K562 (cell line): ENCODE measurements at regions not wholly inside any gene's neighbourhood (a gene's known extent, or its start where the extent isn't known, plus 50 kb on each side); places are given as distances from the start of the nearest gene placed in this dataset.

Source experiments
- ATAC-seq: fragments of 200-7000 bp; cut with Tn5 transposase; 3 replicates; pipeline ENCODE4 v1.9.1; 2020; ENCODE audit warnings: moderate library complexity
- BruUV-seq: library from RNA; stranded (reverse); fragments of 400-500 nt; replicated peaks from 2 replicates; lab custom pipeline; 2021; lab: Mats Ljungman, UMichigan
- CTCF ChIA-PET: fragments of 300-600 bp; formaldehyde crosslinking; extraction: SDS; loops from one replicate; lab custom pipeline; 2021; ENCODE audit warnings: low intra/inter-chr PET ratio; lab: Yijun Ruan, JAX
- POLR2A ChIA-PET: fragments of 300-600, 350-650 bp; sonication (Branson Sonifier 250); formaldehyde crosslinking; extraction: SDS; loops from one replicate; lab custom pipeline; 2021; ENCODE audit warnings: antibody characterized with exemption, inconsistent platforms; lab: Yijun Ruan, JAX
- DNase-seq, 4 experiments: peaks; one replicate each; pipeline versions ENCODE4 v3.0.0 to v3.0.0-alpha.2; 2011 to 2018; ENCODE audit warnings: low spot score in 3 of 4, mixed read lengths in 3 of 4; ENCODE audit errors: extremely low read depth in 1 of 4
- FAIRE-seq: peaks from 2 replicates; lab custom pipeline; 2011; peaks lifted over from hg19 to GRCh38; lab: Jason Lieb, UNC
- H2AFZ ChIP-seq: 2 replicates; pipeline ENCODE4 v1.6.0; 2011; ENCODE audit warnings: low read depth, low read length, control low read depth, inconsistent platforms
- H3K27ac ChIP-seq: fragments of 200-600 bp; 3 replicates; pipeline ENCODE4 v1.8.0; 2011; ENCODE audit warnings: low read depth, mild to moderate bottlenecking, control low read depth, inconsistent platforms, low read length, moderate library complexity, mixed read lengths; ENCODE audit errors: extremely low read depth
- H3K27me3 ChIP-seq, 2 experiments: fragments of 300-600 bp in 1 of 2; 2 replicates in 1 of 2; 3 replicates in 1 of 2; pipeline versions ENCODE4 v1.6.0 to v1.8.0; 2011; ENCODE audit warnings: inconsistent platforms in 2 of 2, low read length in 2 of 2, mild to moderate bottlenecking in 1 of 2, mixed read lengths in 1 of 2, moderate library complexity in 1 of 2; ENCODE audit not compliant: control insufficient read depth in 2 of 2, insufficient read depth in 2 of 2
- H3K36me3 ChIP-seq: fragments of 300-600 bp; 3 replicates; pipeline ENCODE4 v1.8.0; 2011; ENCODE audit warnings: mild to moderate bottlenecking, low read length, inconsistent platforms; ENCODE audit not compliant: control insufficient read depth, insufficient read depth
- H3K4me1 ChIP-seq, 2 experiments: fragments of 200-600 bp in 1 of 2; replicated peaks in 1 of 2; 2 replicates in 1 of 2; 3 replicates in 1 of 2; pipeline versions ENCODE4 v1.5.1 to v1.8.0; 2011; ENCODE audit warnings: inconsistent platforms in 2 of 2, low read length in 2 of 2, mild to moderate bottlenecking in 1 of 2, mixed read lengths in 1 of 2, moderate library complexity in 1 of 2; ENCODE audit not compliant: control insufficient read depth in 2 of 2, insufficient read depth in 2 of 2
- H3K4me2 ChIP-seq: 2 replicates; pipeline ENCODE4 v1.6.1; 2011; ENCODE audit warnings: low read length, control low read depth, inconsistent platforms, mixed read lengths; ENCODE audit not compliant: insufficient read depth
- H3K4me3 ChIP-seq: fragments of 200-600 bp; sonication (generic), shearing (Covaris generic); 2 replicates; pipeline ENCODE4 v1.5.1; 2016; ENCODE audit warnings: control low read depth, inconsistent platforms
- H3K79me2 ChIP-seq: fragments of 200-600 bp; 3 replicates; pipeline ENCODE4 v1.8.0; 2011; ENCODE audit warnings: low read length, inconsistent platforms; ENCODE audit not compliant: control insufficient read depth, insufficient read depth
- H3K9ac ChIP-seq, 2 experiments: 2 replicates each; pipeline versions ENCODE4 v1.6.0 to v1.6.1; 2011; ENCODE audit warnings: low read depth in 2 of 2, low read length in 2 of 2, control low read depth in 1 of 2, inconsistent platforms in 1 of 2, mild to moderate bottlenecking in 1 of 2, mixed read lengths in 1 of 2; ENCODE audit not compliant: insufficient read depth in 1 of 2
- H3K9me1 ChIP-seq: one replicate; pipeline ENCODE4 v1.6.0; 2011; ENCODE audit warnings: inconsistent platforms, mild to moderate bottlenecking, low read length, moderate library complexity; ENCODE audit not compliant: control insufficient read depth, insufficient read depth
- H3K9me3 ChIP-seq: replicated peaks from 2 replicates; pipeline ENCODE4 v1.5.1; 2011; ENCODE audit warnings: low read depth, low read length, inconsistent platforms; ENCODE audit not compliant: control insufficient read depth, insufficient read depth
- H4K20me1 ChIP-seq: replicated peaks from 2 replicates; pipeline ENCODE4 v1.6.1; 2011; ENCODE audit warnings: low read length, inconsistent platforms, mixed read lengths; ENCODE audit not compliant: control insufficient read depth, insufficient read depth
- CHD2 ChIP-seq: IDR thresholded peaks from 2 replicates; pipeline ENCODE4 v1.6.1; 2011; ENCODE audit warnings: low read depth, low read length
- CHD4 ChIP-seq: fragments of 200-600 bp; sonication (generic); IDR thresholded peaks from 3 replicates; pipeline ENCODE4 v1.6.1; 2012; ENCODE audit warnings: low read depth, mild to moderate bottlenecking, mixed read lengths, low read length, inconsistent platforms; ENCODE audit not compliant: insufficient read depth, insufficient replicate concordance, poor library complexity, severe bottlenecking
- CREB1 ChIP-seq, 2 experiments: sonication (generic) in 1 of 2; formaldehyde crosslinking in 1 of 2; IDR thresholded peaks; 2 replicates each; pipeline versions ENCODE4 v1.6.1 to v1.8.0; 2012 to 2022; ENCODE audit warnings: inconsistent platforms in 1 of 2, mild to moderate bottlenecking in 1 of 2, missing genetic modification reagents in 1 of 2, moderate library complexity in 1 of 2
- EZH2 ChIP-seq: IDR thresholded peaks from 2 replicates; pipeline ENCODE4 v1.6.1; 2012; ENCODE audit warnings: low read depth, mild to moderate bottlenecking, inconsistent platforms, low read length, borderline replicate concordance
- LARP7 ChIP-seq: fragments of 450-650 bp; IDR thresholded peaks from 2 replicates; pipeline ENCODE4 v1.6.1; 2016
- TBL1XR1 ChIP-seq, 2 experiments: IDR thresholded peaks; 2 replicates each; pipeline ENCODE4 v1.6.1; 2012; ENCODE audit warnings: improper control_type of control experiment in 2 of 2, low read length in 2 of 2, mild to moderate bottlenecking in 1 of 2
- U2AF2 ChIP-seq: fragments of 200-400 bp; formaldehyde crosslinking; optimal IDR thresholded peaks from 2 replicates; pipeline ENCODE3; 2017; ENCODE audit warnings: low read depth, mild to moderate bottlenecking, low read length
- WGBS: fragments of 100-300 bp; shearing (Covaris generic); methylation state at CpG from one replicate; pipeline ENCODE4 v1.1.6; 2016; ENCODE audit warnings: low coverage, mixed read lengths; ENCODE audit not compliant: insufficient coverage; ENCODE audit errors: missing lambda C conversion rate; 5-methylcytosine and 5-hydroxymethylcytosine counted together
- in situ Hi-C: fragments of 300-500 bp; cut with MboI; formaldehyde crosslinking; loops from 4 replicates; pipeline ENCODE4 v1.15.0; 2018; ENCODE audit warnings: inconsistent platforms, mixed read lengths
- intact Hi-C: fragments of 100-400 bp; cut with micrococcal nuclease; formaldehyde crosslinking; loops from 2 replicates; pipeline ENCODE4 v1.14.2; 2022

DNA sequence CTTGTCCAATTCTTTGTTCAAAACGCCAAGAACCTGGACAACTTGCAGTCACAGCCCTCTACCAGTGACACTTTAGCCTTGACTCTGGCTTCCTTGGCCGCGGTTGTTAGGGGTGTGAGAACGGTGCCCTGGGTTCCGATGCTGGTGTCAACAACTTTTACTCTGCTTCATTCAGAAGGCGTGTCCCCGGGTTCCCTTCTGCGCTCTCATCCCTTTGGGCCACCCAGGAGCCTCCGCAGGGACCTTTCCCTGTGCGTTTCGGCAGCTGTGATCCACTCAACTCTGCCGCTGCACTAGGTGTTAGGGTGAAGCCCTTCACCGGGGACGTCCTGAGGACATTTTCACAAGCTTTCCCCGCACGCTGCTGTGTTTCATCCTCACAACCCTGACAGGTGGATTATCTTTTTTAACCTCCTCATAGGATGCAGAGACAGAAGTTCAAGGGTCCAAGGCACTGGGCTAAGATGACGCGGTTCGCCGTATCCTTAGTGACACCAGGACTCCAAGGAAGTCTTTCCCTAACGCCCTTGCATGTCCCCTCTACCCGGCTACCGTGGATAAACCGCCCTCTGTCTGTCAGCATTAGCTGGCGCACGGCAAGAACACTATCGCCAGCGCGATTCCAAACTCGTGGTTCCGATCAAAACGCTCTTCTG, 133.5 kb upstream of the SHH start:
- Histone ChIP-seq H3K9me1 (no peaks in the 10 kb centered on the region), H3K4me1 (no peaks in the 10 kb centered on the region), H3K27me3 (peaks cover 33 to 46% of the 10 kb centered on the region in 2 experiments), H3K27ac (no peak overlapping the region), H3K79me2 (no peaks in the 10 kb centered on the region), H3K9me3 (no peaks in the 10 kb centered on the region), H3K9ac (no peak overlapping the region), H2AFZ (no peak overlapping the region), H3K4me2 (no peak overlapping the region), H3K4me3 (no peak overlapping the region), H3K36me3 (no peaks in the 10 kb centered on the region), H4K20me1 (no peaks in the 10 kb centered on the region; the same call in 1 of the 2 replicates)
- intact Hi-C loops (no loop called here), in situ Hi-C loops (no loop called here)
- no peak for FAIRE-seq
- no TSS peak for BruUV-seq
- ChIA-PET POLR2A (no interaction called here), CTCF (no interaction called here)
- TF ChIP-seq TBL1XR1 (IDR thresholded peaks at IDR 0.05; ENCODE audit: low read length in 2 of 2): no peak
- TF ChIP-seq CREB1 (IDR thresholded peaks at IDR 0.05): no peak
- TF ChIP-seq CREB1 (CRISPR knock-in tag; IDR thresholded peaks at IDR 0.05): no peak
- no peak for TF ChIP-seq LARP7
- TF ChIP-seq U2AF2: no peak
- TF ChIP-seq EZH2: 0 out of 2 replicates have a peak, but pooled peaks have one; percentile 50
- TF ChIP-seq CHD2: no peak
- TF ChIP-seq CHD4: no peak
- 7% methylated on average over 32 of the region's 32 CpGs for WGBS
- ATAC-seq: no peak
- DNase-seq: no peak
